PC-9 (cell line): ENCODE measurements at regions not wholly inside any gene's neighbourhood (a gene's known extent, or its start where the extent isn't known, plus 50 kb on each side); places are given as distances from the start of the nearest gene placed in this dataset.

ENCODE experiments used
- BruUV-seq: library from RNA; stranded (reverse); fragments of 400-500 nt; replicated peaks from 2 replicates; lab custom pipeline; 2021; lab: Mats Ljungman, UMichigan
- CTCF ChIA-PET: fragments of 300-600 bp; sonication (Branson Sonifier 250); formaldehyde crosslinking; loops from one replicate; lab custom pipeline; 2022; ENCODE audit warnings: antibody characterized with exemption; lab: Charles Lee
- POLR2A ChIA-PET: fragments of 300-600 bp; sonication (Branson Sonifier 250); formaldehyde crosslinking; loops from one replicate; lab custom pipeline; 2022; ENCODE audit warnings: antibody characterized with exemption; ENCODE audit not compliant: unreplicated experiment; lab: Charles Lee
- DNase-seq, 2 experiments: peaks; one replicate each; pipeline versions ENCODE4 v3.0.0 to v3.0.0-alpha.2; 2015 to 2022; ENCODE audit warnings: mixed read lengths in 1 of 2
- H2AFZ ChIP-seq: fragments of 200-600 bp; sonication (generic); 2 replicates; pipeline ENCODE4 v1.8.1; 2017; ENCODE audit warnings: antibody characterized with exemption
- H3F3A ChIP-seq: fragments of 200-600 bp; sonication (generic); 2 replicates; pipeline ENCODE4 v1.8.1; 2017; ENCODE audit warnings: antibody characterized with exemption, mild to moderate bottlenecking, low read depth; ENCODE audit not compliant: insufficient read depth
- H3K27ac ChIP-seq: fragments of 200-600 bp; sonication (generic); 2 replicates; pipeline ENCODE4 v1.6.1; 2016; ENCODE audit warnings: mixed run types
- H3K27me3 ChIP-seq: fragments of 200-600 bp; sonication (generic); 2 replicates; pipeline ENCODE4 v1.6.1; 2016; ENCODE audit warnings: low read depth, mixed run types; ENCODE audit not compliant: insufficient read depth
- H3K36me3 ChIP-seq: fragments of 200-600 bp; sonication (generic); 2 replicates; pipeline ENCODE4 v1.6.1; 2016; ENCODE audit warnings: low read depth, mixed run types
- H3K4me1 ChIP-seq: fragments of 200-600 bp; sonication (generic); replicated peaks from 2 replicates; pipeline ENCODE4 v1.6.1; 2016; ENCODE audit warnings: mixed run types; ENCODE audit not compliant: insufficient read depth
- H3K4me2 ChIP-seq: fragments of 200-600 bp; sonication (generic); 2 replicates; pipeline ENCODE4 v1.6.1; 2017; ENCODE audit warnings: mixed run types
- H3K4me3 ChIP-seq: fragments of 200-600 bp; sonication (generic); 2 replicates; pipeline ENCODE4 v1.6.1; 2016; ENCODE audit warnings: mixed run types
- H3K79me2 ChIP-seq: fragments of 200-600 bp; sonication (generic); 2 replicates; pipeline ENCODE4 v1.6.1; 2017; ENCODE audit warnings: low read depth, mixed run types
- H3K9me2 ChIP-seq: fragments of 200-600 bp; sonication (generic); 2 replicates; pipeline ENCODE4 v1.8.1; 2017; ENCODE audit warnings: mild to moderate bottlenecking; ENCODE audit not compliant: insufficient read depth
- H3K9me3 ChIP-seq: fragments of 200-600 bp; sonication (generic); 2 replicates; pipeline ENCODE4 v1.8.1; 2016; ENCODE audit warnings: low read depth; ENCODE audit not compliant: insufficient read depth
- H4K20me1 ChIP-seq: fragments of 200-600 bp; sonication (generic); 2 replicates; pipeline ENCODE4 v1.8.1; 2017; ENCODE audit not compliant: insufficient read depth
- CTCF ChIP-seq: fragments of 200-600 bp; sonication (generic); conservative IDR thresholded peaks from 2 replicates; pipeline ENCODE4 v1.6.1; 2017; ENCODE audit warnings: mixed run types, antibody characterized with exemption, mild to moderate bottlenecking, moderate library complexity
- EZH2 ChIP-seq: fragments of 200-600 bp; sonication (generic); IDR thresholded peaks from 2 replicates; pipeline ENCODE4 v1.8.0; 2017; ENCODE audit warnings: antibody characterized with exemption, low read depth
- intact Hi-C: fragments of 100-400 bp; cut with micrococcal nuclease; formaldehyde crosslinking; loops from one replicate; pipeline ENCODE4 v1.10.0; 2022; ENCODE audit not compliant: unreplicated experiment

GRCh38 chr10:129244298-129244697 lies 222.7 kb upstream of the MGMT start:
- Histone ChIP-seq H3K79me2 (no peaks in the 10 kb centered on the region), H3K27ac (no peak overlapping the region), H4K20me1 (no peaks in the 10 kb centered on the region), H3K4me3 (no peak overlapping the region), H3K9me2 (no peaks in the 10 kb centered on the region), H3K4me2 (no peak overlapping the region), H3K4me1 (no peaks in the 10 kb centered on the region), H3K27me3 (peaks cover 25% of the 10 kb centered on the region; the same call in 1 of the 2 replicates), H3F3A (no peaks in the 10 kb centered on the region), H2AFZ (no peak overlapping the region), H3K9me3 (no peaks in the 10 kb centered on the region), H3K36me3 (no peaks in the 10 kb centered on the region)
- CTCF ChIA-PET = no interaction called here
- TF ChIP-seq CTCF = no peak
- TF ChIP-seq EZH2 = no peak
- intact Hi-C loops = no loop called here
- BruUV-seq = no TSS peak
- POLR2A ChIA-PET = no interaction called here
- DNase-seq = no peak

GRCh38 chr10:129244757-129245156 lies 222.3 kb upstream of the MGMT start:
- Histone ChIP-seq H3F3A (no peaks in the 10 kb centered on the region), H2AFZ (no peak overlapping the region), H4K20me1 (no peaks in the 10 kb centered on the region), H3K27ac (no peak overlapping the region), H3K4me3 (no peak overlapping the region), H3K27me3 (peaks cover 25% of the 10 kb centered on the region; the same call in 1 of the 2 replicates), H3K36me3 (no peaks in the 10 kb centered on the region), H3K4me1 (no peaks in the 10 kb centered on the region), H3K9me3 (no peaks in the 10 kb centered on the region), H3K9me2 (no peaks in the 10 kb centered on the region), H3K79me2 (no peaks in the 10 kb centered on the region), H3K4me2 (no peak overlapping the region)
- POLR2A ChIA-PET = no interaction called here
- CTCF ChIA-PET = no interaction called here
- no peak for DNase-seq
- intact Hi-C loops = no loop called here
- TF ChIP-seq EZH2 (no peak), CTCF (no peak)
- no TSS peak for BruUV-seq

- CTCF ChIA-PET = no interaction called here
- TF ChIP-seq EZH2 = no peak
- no peak for TF ChIP-seq CTCF
- H3K4me2 ChIP-seq = no peak overlapping the region
- no peak overlapping the region for H2AFZ ChIP-seq
- H3K9me2 ChIP-seq = no peaks in the 10 kb centered on the region
- no TSS peak for BruUV-seq
- POLR2A ChIA-PET = no interaction called here
- H3K9me3 ChIP-seq = no peaks in the 10 kb centered on the region
- peaks cover 38% of the 10 kb centered on the region for H3K27me3 ChIP-seq
- H3K36me3 ChIP-seq = no peaks in the 10 kb centered on the region
- H3K4me3 ChIP-seq = no peak overlapping the region
- no peak overlapping the region for H3K27ac ChIP-seq
- no peaks in the 10 kb centered on the region for H3K4me1 ChIP-seq
- no peaks in the 10 kb centered on the region for H4K20me1 ChIP-seq
- no peaks in the 10 kb centered on the region for H3K79me2 ChIP-seq
- H3F3A ChIP-seq = no peaks in the 10 kb centered on the region
- no peak for DNase-seq
- intact Hi-C loops = no loop called here
Observed at GRCh38 chr10:129253161-129253864, 213.7 kb upstream of the MGMT start.
